ENCODE measurements at regions not wholly inside any gene's neighbourhood (a gene's known extent, or its start where the extent isn't known, plus 50 kb on each side); places are given as distances from the start of the nearest gene placed in this dataset.
A peak's percentile ranks its signal among the peaks of the same experiment; 100 is the strongest.
"Not testable (repeated sequence)": the region's sequence is repeated elsewhere in the genome, so short reads cannot be mapped to it uniquely, and the experiment has no call there.

GRCh38 chr13:24563087-24563486 lies 50.5 kb upstream of the PARP4 start:
- H3K9me3 ChIP-seq = no peaks in the 10 kb centered on the region
- H3K27ac ChIP-seq = no peak overlapping the region
- no peak for DNase-seq
- intact Hi-C loops (cut with DNase I; ENCODE audit: low total_unique reads) = no loop called here
- no peaks in the 10 kb centered on the region for H3K4me1 ChIP-seq
- no peaks in the 10 kb centered on the region for H3K27me3 ChIP-seq
- no peak for TF ChIP-seq EP300 (IDR thresholded peaks at IDR 0.05)
- no peak for TF ChIP-seq CTCF (IDR thresholded peaks at IDR 0.05)
- no peak for TF ChIP-seq POLR2AphosphoS5 (IDR thresholded peaks at IDR 0.05)
- no peak for TF ChIP-seq POLR2A (IDR thresholded peaks at IDR 0.05)
- H3K36me3 ChIP-seq = no peaks in the 10 kb centered on the region
- WGBS, 5 donors = 88 to 97% (median 92%) methylated on average over 2 of the region's 2 CpGs
- no peak overlapping the region for H3K4me3 ChIP-seq

- H3K4me1 ChIP-seq; H3K4me3 ChIP-seq; H3K9me3 ChIP-seq; H3K27ac ChIP-seq; H3K36me3 ChIP-seq; H3K27me3 ChIP-seq; intact Hi-C loops (cut with DNase I; ENCODE audit: low total_unique reads); DNase-seq: not testable (repeated sequence)
- 35 to 79% (median 64%) methylated on average over 1 of the region's 1 CpG for WGBS, 5 donors
Observed at GRCh38 chr13:24563971-24564370, 51.4 kb upstream of the PARP4 start.

- Histone ChIP-seq H3K4me3 (no peak overlapping the region), H3K27ac (no peak overlapping the region), H3K9me3 (no peaks in the 10 kb centered on the region), H3K27me3 (no peaks in the 10 kb centered on the region), H3K36me3 (no peaks in the 10 kb centered on the region), H3K4me1 (no peaks in the 10 kb centered on the region)
- no peak for TF ChIP-seq POLR2AphosphoS5 (IDR thresholded peaks at IDR 0.05)
- TF ChIP-seq EP300 (IDR thresholded peaks at IDR 0.05) = no peak
- TF ChIP-seq POLR2A (IDR thresholded peaks at IDR 0.05) = no peak
- TF ChIP-seq CTCF (IDR thresholded peaks at IDR 0.05) = no peak
- no peak for DNase-seq
- intact Hi-C loops (cut with DNase I; ENCODE audit: low total_unique reads) = no loop called here
- WGBS, 5 donors = 78 to 83% (median 81%) methylated on average over 4 of the region's 4 CpGs
Observed at GRCh38 chr13:24564881-24565280, 52.3 kb upstream of the PARP4 start.

- DNase-seq; H3K36me3 ChIP-seq; H3K4me3 ChIP-seq; H3K9me3 ChIP-seq; intact Hi-C loops (cut with DNase I; ENCODE audit: low total_unique reads); H3K27ac ChIP-seq; H3K27me3 ChIP-seq; H3K4me1 ChIP-seq: not testable (repeated sequence)
- 66 to 85% (median 80%) methylated on average over 3 of the region's 3 CpGs for WGBS, 5 donors
Observed at GRCh38 chr13:24567593-24567992, 55.0 kb upstream of the PARP4 start.

- Histone ChIP-seq H3K4me3 (no peak overlapping the region), H3K27ac (no peak overlapping the region), H3K27me3 (no peaks in the 10 kb centered on the region), H3K36me3 (no peaks in the 10 kb centered on the region), H3K9me3 (peaks cover 0 to 16% (median 0%) of the 10 kb centered on the region in 4 donors), H3K4me1 (no peaks in the 10 kb centered on the region)
- WGBS, 5 donors = 48 to 78% (median 61%) methylated on average over 1 of the region's 1 CpG
- no peak for DNase-seq
- intact Hi-C loops (cut with DNase I; ENCODE audit: low total_unique reads) = no loop called here
- TF ChIP-seq CTCF (IDR thresholded peaks at IDR 0.05) (no peak), POLR2AphosphoS5 (IDR thresholded peaks at IDR 0.05) (no peak), POLR2A (IDR thresholded peaks at IDR 0.05) (no peak), EP300 (IDR thresholded peaks at IDR 0.05) (no peak)
Observed at GRCh38 chr13:24574847-24575246, 62.3 kb upstream of the PARP4 start.

- Histone ChIP-seq H3K4me3 (peak overlapping the region in 1 of 4 donors; percentile 20), H3K9me3 (peaks cover 0 to 12% (median 0%) of the 10 kb centered on the region in 4 donors)
- TF ChIP-seq CTCF (IDR thresholded peaks at IDR 0.05) = peak in 5 of 7 experiments; percentile 26 to 58 (median 36)
- H3K27ac ChIP-seq; H3K36me3 ChIP-seq; H3K27me3 ChIP-seq; H3K4me1 ChIP-seq; intact Hi-C loops (cut with DNase I; ENCODE audit: low total_unique reads): not testable (repeated sequence)
- peak in 1 of 2 donors; percentile 12 for DNase-seq
- WGBS, 5 donors = 0% methylated on average over 1 of the region's 1 CpG
Observed at GRCh38 chr13:24580315-24580714, 67.7 kb upstream of the PARP4 start.

GRCh38 chr13:24581578-24581977 lies 69.0 kb upstream of the PARP4 start:
- H3K9me3 ChIP-seq; H3K36me3 ChIP-seq; DNase-seq; intact Hi-C loops (cut with DNase I; ENCODE audit: low total_unique reads); H3K27me3 ChIP-seq; H3K27ac ChIP-seq; H3K4me3 ChIP-seq; H3K4me1 ChIP-seq: not testable (repeated sequence)
- whole genome bisulfite sequencing, 5 donors = 70 to 81% (median 78%) methylated on average over 5 of the region's 5 CpGs

- DNase-seq; intact Hi-C loops (cut with DNase I; ENCODE audit: low total_unique reads); H3K4me1 ChIP-seq: not testable (repeated sequence)
Observed at GRCh38 chr13:24591697-24592096, 79.1 kb upstream of the PARP4 start.

More at GRCh38 chr13:24591697-24592096, 79.1 kb upstream of the PARP4 start:
- not testable (repeated sequence) for H3K4me3 ChIP-seq, H3K9me3 ChIP-seq, H3K36me3 ChIP-seq, H3K27ac ChIP-seq, H3K27me3 ChIP-seq
- 43 to 70% (median 51%) methylated on average over 6 of the region's 6 CpGs for WGBS, 5 donors

Measured in stomach (tissue), 8 donors.